ENCODE measurements at regions not wholly inside any gene's neighbourhood (a gene's known extent, or its start where the extent isn't known, plus 50 kb on each side); places are given as distances from the start of the nearest gene placed in this dataset.
A peak's percentile ranks its signal among the peaks of the same experiment; 100 is the strongest.

- no peak for DNase-seq
These were observed 95.8 kb upstream of the LDB2 start for GRCh38 chr4:16993956-16994840.

- no peak for DNase-seq
These were observed 94.3 kb upstream of the LDB2 start for GRCh38 chr4:16992566-16993225.

- no peak for DNase-seq
These were observed 93.0 kb upstream of the LDB2 start for GRCh38 chr4:16991450-16991849.

GRCh38 chr4:16989371-16989770, 90.9 kb upstream of the LDB2 start:
- no peak for DNase-seq

GRCh38 chr4:16988814-16989213, 90.4 kb upstream of the LDB2 start:
- no peak for DNase-seq

- peak in 1 of 5 experiments; percentile 27 for DNase-seq
These were observed 78.6 kb upstream of the LDB2 start for GRCh38 chr4:16977081-16977480.

GRCh38 chr4:16969696-16970135, 71.3 kb upstream of the LDB2 start:
- no peak for DNase-seq

- DNase-seq: no peak
These were observed 69.3 kb upstream of the LDB2 start for GRCh38 chr4:16967722-16968121.

GRCh38 chr4:16959305-16959704, 60.9 kb upstream of the LDB2 start:
- DNase-seq: no peak

- DNase-seq: no peak
These were observed 54.6 kb upstream of the LDB2 start for GRCh38 chr4:16952896-16953630.

GRCh38 chr4:16952462-16952871, 54.0 kb upstream of the LDB2 start:
- no peak for DNase-seq
